H1 (cell line): ENCODE measurements at regions not wholly inside any gene's neighbourhood (a gene's known extent, or its start where the extent isn't known, plus 50 kb on each side); places are given as distances from the start of the nearest gene placed in this dataset.

ENCODE experiments used
- CTCF ChIA-PET: fragments of 300-600 bp; sonication (Branson Sonifier 250); formaldehyde crosslinking; loops from one replicate; lab custom pipeline; 2021; ENCODE audit not compliant: partially characterized antibody; lab: Charles Lee
- POLR2A ChIA-PET: fragments of 300-600 bp; sonication (Branson Sonifier 250); formaldehyde crosslinking; loops from one replicate; lab custom pipeline; 2021; ENCODE audit warnings: inconsistent platforms; ENCODE audit not compliant: partially characterized antibody; lab: Charles Lee
- DNase-seq, 2 experiments: peaks; one replicate each; pipeline versions ENCODE4 v3.0.0 to v3.0.0-alpha.2; 2010 to 2022; ENCODE audit warnings: low spot score in 2 of 2, low read depth in 1 of 2, mixed read lengths in 1 of 2
- FAIRE-seq: peaks from 2 replicates; lab custom pipeline; 2011; peaks lifted over from hg19 to GRCh38; lab: Jason Lieb, UNC
- H2AFZ ChIP-seq: 2 replicates; pipeline ENCODE4 v1.8.1; 2012; ENCODE audit warnings: low read length, inconsistent platforms
- H2AK5ac ChIP-seq: 2 replicates; pipeline ENCODE4 v1.6.1; 2013; ENCODE audit warnings: low read depth, low read length
- H2BK120ac ChIP-seq: replicated peaks from 2 replicates; pipeline ENCODE3; 2013; ENCODE audit warnings: low read depth, low read length, inconsistent platforms
- H2BK12ac ChIP-seq: 2 replicates; pipeline ENCODE4 v1.6.1; 2013; ENCODE audit warnings: low read depth, low read length
- H2BK15ac ChIP-seq: 2 replicates; pipeline ENCODE4 v1.6.1; 2013; ENCODE audit warnings: low read length
- H2BK20ac ChIP-seq: 2 replicates; pipeline ENCODE4 v1.6.1; 2013; ENCODE audit warnings: low read length
- H2BK5ac ChIP-seq: 2 replicates; pipeline ENCODE4 v1.6.1; 2013; ENCODE audit warnings: low read depth, low read length
- H3K14ac ChIP-seq: 2 replicates; pipeline ENCODE4 v1.6.1; 2013; ENCODE audit warnings: inconsistent platforms; ENCODE audit not compliant: insufficient read length
- H3K18ac ChIP-seq: 2 replicates; pipeline ENCODE4 v1.6.1; 2013; ENCODE audit warnings: low read length; ENCODE audit errors: extremely low read depth
- H3K23ac ChIP-seq: 2 replicates; pipeline ENCODE4 v1.6.1; 2013; ENCODE audit warnings: inconsistent platforms; ENCODE audit not compliant: insufficient read length
- H3K23me2 ChIP-seq: 2 replicates; pipeline ENCODE4 v1.6.1; 2013; ENCODE audit warnings: low read depth, low read length
- H3K27ac ChIP-seq: 2 replicates; pipeline ENCODE4 v1.6.1; 2011; ENCODE audit warnings: low read depth, low read length, inconsistent platforms
- H3K27me3 ChIP-seq, 4 experiments: replicated peaks in 1 of 4; 1 replicate in 1 of 4; 2 replicates in 3 of 4; pipeline versions ENCODE4 v1.6.1 to v1.8.1; 2011 to 2013; ENCODE audit warnings: low read length in 3 of 4, mild to moderate bottlenecking in 3 of 4, inconsistent platforms in 2 of 4, mixed read lengths in 2 of 4, moderate library complexity in 1 of 4; ENCODE audit not compliant: control insufficient read depth in 3 of 4, insufficient read depth in 3 of 4; ENCODE audit errors: extremely low read depth in 1 of 4
- H3K36me3 ChIP-seq, 4 experiments: 2 replicates each; pipeline versions ENCODE4 v1.6.1 to v1.8.1; 2011 to 2013; ENCODE audit warnings: mild to moderate bottlenecking in 4 of 4, low read length in 3 of 4, moderate library complexity in 2 of 4, control low read depth in 1 of 4, inconsistent platforms in 1 of 4; ENCODE audit not compliant: insufficient read depth in 4 of 4, control insufficient read depth in 2 of 4
- H3K4ac ChIP-seq: replicated peaks from 2 replicates; pipeline ENCODE3; 2013; ENCODE audit warnings: low read length, low read depth, mixed read lengths, inconsistent platforms; ENCODE audit not compliant: insufficient read length
- H3K4me1 ChIP-seq, 4 experiments: replicated peaks in 1 of 4; 1 replicate in 1 of 4; 2 replicates in 3 of 4; pipeline versions ENCODE4 v1.6.1 to v1.8.1; 2011 to 2013; ENCODE audit warnings: low read length in 3 of 4, inconsistent platforms in 2 of 4, mixed read lengths in 1 of 4; ENCODE audit not compliant: insufficient read depth in 4 of 4, control insufficient read depth in 3 of 4
- H3K4me2 ChIP-seq, 2 experiments: 2 replicates each; pipeline versions ENCODE4 v1.6.1 to v1.8.1; 2011 to 2013; ENCODE audit warnings: low read depth in 2 of 2, low read length in 2 of 2, control low read depth in 1 of 2, inconsistent platforms in 1 of 2, mild to moderate bottlenecking in 1 of 2; ENCODE audit not compliant: insufficient read depth in 1 of 2
- H3K4me3 ChIP-seq, 4 experiments: fragments of 200-600, 300-600 bp in 1 of 4; sonication (generic), shearing (Covaris generic), sonication (Bioruptor Twin) in 1 of 4; 2 replicates each; pipeline versions ENCODE4 v1.5.1 to v1.8.1; 2011 to 2016; ENCODE audit warnings: low read length in 4 of 4, low read depth in 3 of 4, control low read depth in 2 of 4, inconsistent platforms in 2 of 4, mild to moderate bottlenecking in 2 of 4, mixed read lengths in 1 of 4, moderate library complexity in 1 of 4; ENCODE audit not compliant: insufficient read depth in 2 of 4; ENCODE audit errors: extremely low read depth in 1 of 4
- H3K56ac ChIP-seq: replicated peaks from 2 replicates; pipeline ENCODE3; 2013; ENCODE audit warnings: low read depth, mild to moderate bottlenecking, mixed read lengths, low read length, inconsistent platforms; ENCODE audit not compliant: insufficient read length
- H3K79me1 ChIP-seq: 2 replicates; pipeline ENCODE4 v1.6.1; 2013; ENCODE audit warnings: low read depth, low read length, control low read depth
- H3K79me2 ChIP-seq, 2 experiments: 2 replicates each; pipeline versions ENCODE4 v1.6.1 to v1.8.1; 2012 to 2013; ENCODE audit warnings: low read length in 2 of 2, mild to moderate bottlenecking in 2 of 2, inconsistent platforms in 1 of 2; ENCODE audit not compliant: insufficient read depth in 2 of 2, control insufficient read depth in 1 of 2
- H3K9ac ChIP-seq, 4 experiments: replicated peaks in 1 of 4; 1 replicate in 1 of 4; 2 replicates in 3 of 4; pipeline versions ENCODE4 v1.6.1 to v1.8.1; 2011 to 2013; ENCODE audit warnings: low read depth in 3 of 4, low read length in 3 of 4, control low read depth in 2 of 4, mild to moderate bottlenecking in 2 of 4, moderate library complexity in 2 of 4, inconsistent platforms in 1 of 4; ENCODE audit errors: extremely low read depth in 1 of 4
- H3K9me3 ChIP-seq, 2 experiments: 2 replicates each; pipeline versions ENCODE4 v1.6.1 to v1.8.1; 2012 to 2013; ENCODE audit warnings: mild to moderate bottlenecking in 2 of 2, moderate library complexity in 2 of 2, control low read depth in 1 of 2, inconsistent platforms in 1 of 2, low read depth in 1 of 2, low read length in 1 of 2, mixed read lengths in 1 of 2; ENCODE audit not compliant: insufficient read depth in 2 of 2
- H4K20me1 ChIP-seq, 2 experiments: replicated peaks in 1 of 2; 2 replicates each; pipeline versions ENCODE3 to v1.8.1; 2011 to 2013; ENCODE audit warnings: inconsistent platforms in 2 of 2, low read length in 2 of 2, mild to moderate bottlenecking in 1 of 2; ENCODE audit not compliant: insufficient read depth in 2 of 2, control insufficient read depth in 1 of 2
- H4K5ac ChIP-seq: 2 replicates; pipeline ENCODE4 v1.6.1; 2013; ENCODE audit warnings: low read length, low read depth, mixed read lengths, inconsistent platforms; ENCODE audit not compliant: insufficient read length
- H4K8ac ChIP-seq: 2 replicates; pipeline ENCODE4 v1.8.0; 2013; ENCODE audit warnings: mild to moderate bottlenecking, moderate library complexity, low read length, inconsistent platforms; ENCODE audit not compliant: insufficient read depth; ENCODE audit errors: extremely low read depth
- H4K91ac ChIP-seq: replicated peaks from 2 replicates; pipeline ENCODE3; 2013; ENCODE audit warnings: low read length, mixed read lengths, inconsistent platforms; ENCODE audit not compliant: insufficient read length
- CREB1 ChIP-seq: IDR thresholded peaks from 2 replicates; pipeline ENCODE4 v1.6.1; 2012; ENCODE audit warnings: inconsistent platforms
- FOSL1 ChIP-seq: IDR thresholded peaks from 2 replicates; pipeline ENCODE4 v1.6.1; 2011; ENCODE audit warnings: mild to moderate bottlenecking, low read depth, low read length, moderate library complexity; ENCODE audit not compliant: insufficient read depth
- GTF2F1 ChIP-seq: IDR thresholded peaks from 2 replicates; pipeline ENCODE4 v1.6.1; 2012; ENCODE audit warnings: low read depth, low read length, improper control_type of control experiment, borderline replicate concordance
- HDAC6 ChIP-seq: IDR thresholded peaks from one replicate; pipeline ENCODE4 v1.7.1; 2012; ENCODE audit warnings: low read depth, mild to moderate bottlenecking, inconsistent platforms, low read length, moderate library complexity
- KDM5A ChIP-seq: fragments of 200-600 bp; IDR thresholded peaks from 2 replicates; pipeline ENCODE4 v1.7.1; 2012; ENCODE audit warnings: mild to moderate bottlenecking, low read length, inconsistent platforms, mixed read lengths
- MAX ChIP-seq: IDR thresholded peaks from 2 replicates; pipeline ENCODE4 v1.6.1; 2012; ENCODE audit warnings: inconsistent platforms
- POLR2AphosphoS5 ChIP-seq: IDR thresholded peaks from 2 replicates; pipeline ENCODE4 v1.6.1; 2011; ENCODE audit warnings: low read depth, low read length
- SP2 ChIP-seq: IDR thresholded peaks from 2 replicates; pipeline ENCODE4 v1.6.1; 2012; ENCODE audit warnings: mild to moderate bottlenecking, low read length, inconsistent platforms
- SRF ChIP-seq: IDR thresholded peaks from 2 replicates; pipeline ENCODE4 v1.6.1; 2011; ENCODE audit warnings: mild to moderate bottlenecking, low read depth, low read length, moderate library complexity
- WGBS, 2 experiments: shearing (Covaris generic) in 1 of 2; methylation state at CpG; one replicate each; pipeline versions ENCODE4 v1.1.6 to v1.1.7; 2013 to 2015; ENCODE audit warnings: low lambda C conversion rate in 2 of 2, mixed read lengths in 2 of 2, inconsistent platforms in 1 of 2, low coverage in 1 of 2, missing lambda C conversion rate in 1 of 2; ENCODE audit not compliant: insufficient replicate concordance in 2 of 2, insufficient coverage in 1 of 2, insufficient read length in 1 of 2; ENCODE audit errors: extremely low coverage in 1 of 2, missing lambda C conversion rate in 1 of 2; 5-methylcytosine and 5-hydroxymethylcytosine counted together

- no peak for TF ChIP-seq HDAC6
Observed at GRCh38 chr18:72342933-72343332, 201.2 kb downstream of the CBLN2 start (continued).

- H3K4me2 ChIP-seq: no peak overlapping the region
- no peaks in the 10 kb centered on the region for H3K79me2 ChIP-seq
- no peak overlapping the region for H3K4me3 ChIP-seq
- H4K91ac ChIP-seq: no peak overlapping the region
- FAIRE-seq (no peak), DNase-seq (no peak)
- H4K5ac ChIP-seq: no peak overlapping the region
- POLR2A ChIA-PET: no interaction called here
- WGBS, 2 experiments: 84% methylated on average over 1 of the region's 1 CpG; no CpG with 5 or more reads in 1 of the 2 experiments
- no peak overlapping the region for H2BK5ac ChIP-seq
- H3K18ac ChIP-seq: no peak overlapping the region
- no peak overlapping the region for H4K8ac ChIP-seq
- H2BK120ac ChIP-seq: no peak overlapping the region
- H2AFZ ChIP-seq: no peak overlapping the region
- H3K36me3 ChIP-seq: no peaks in the 10 kb centered on the region
- H2BK12ac ChIP-seq: no peak overlapping the region
- no peak overlapping the region for H3K27ac ChIP-seq
- no peak overlapping the region for H3K9ac ChIP-seq
- no peak overlapping the region for H3K14ac ChIP-seq
- no peaks in the 10 kb centered on the region for H3K27me3 ChIP-seq
- no peak overlapping the region for H3K23ac ChIP-seq
- no peaks in the 10 kb centered on the region for H3K23me2 ChIP-seq
- peaks cover 53 to 64% of the 10 kb centered on the region in 2 experiments for H3K9me3 ChIP-seq
- H2BK20ac ChIP-seq: no peak overlapping the region
- no peak overlapping the region for H3K4ac ChIP-seq
- TF ChIP-seq CREB1: no peak
- TF ChIP-seq POLR2AphosphoS5: no peak
- no peak for TF ChIP-seq FOSL1
- no peak for TF ChIP-seq SP2
- no peak for TF ChIP-seq SRF
- no peak for TF ChIP-seq GTF2F1
- TF ChIP-seq KDM5A: no peak
- TF ChIP-seq MAX: no peak
- H3K56ac ChIP-seq: no peak overlapping the region
- H2BK15ac ChIP-seq: no peak overlapping the region
- H3K4me1 ChIP-seq: no peaks in the 10 kb centered on the region; a peak in 1 of 7 replicates
- no peaks in the 10 kb centered on the region for H4K20me1 ChIP-seq
- no peaks in the 10 kb centered on the region for H3K79me1 ChIP-seq
- CTCF ChIA-PET: no interaction called here
- H2AK5ac ChIP-seq: no peak overlapping the region
Observed at GRCh38 chr18:72339976-72340375, 204.2 kb downstream of the CBLN2 start.
